ENCODE measurements at regions not wholly inside any gene's neighbourhood (a gene's known extent, or its start where the extent isn't known, plus 50 kb on each side); places are given as distances from the start of the nearest gene placed in this dataset.
"Not testable (repeated sequence)": the region's sequence is repeated elsewhere in the genome, so short reads cannot be mapped to it uniquely, and the experiment has no call there.

DNA sequence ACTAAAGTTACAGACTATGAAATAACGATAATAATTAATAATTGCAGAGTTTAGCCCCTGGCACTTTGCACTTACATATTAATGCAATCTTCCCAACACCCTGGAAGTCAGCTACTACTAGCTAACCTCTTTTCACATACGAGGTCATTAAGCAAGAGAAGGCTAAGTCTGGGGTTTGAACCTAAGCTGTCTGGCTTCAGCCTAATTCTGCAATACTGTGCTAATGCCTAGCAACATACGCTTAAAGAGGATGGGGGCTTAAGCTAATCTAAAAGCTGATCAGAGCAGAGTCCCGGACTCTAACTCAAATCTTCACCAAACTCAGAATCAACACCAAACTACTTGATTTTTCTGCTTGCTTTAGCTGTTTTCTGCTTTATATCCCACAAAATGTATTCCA lies 168.7 kb upstream of the GNAI1 start:
- in situ Hi-C loops (cut with HindIII; ENCODE audit: low sequenced_read_pairs), result no loop called here

DNA sequence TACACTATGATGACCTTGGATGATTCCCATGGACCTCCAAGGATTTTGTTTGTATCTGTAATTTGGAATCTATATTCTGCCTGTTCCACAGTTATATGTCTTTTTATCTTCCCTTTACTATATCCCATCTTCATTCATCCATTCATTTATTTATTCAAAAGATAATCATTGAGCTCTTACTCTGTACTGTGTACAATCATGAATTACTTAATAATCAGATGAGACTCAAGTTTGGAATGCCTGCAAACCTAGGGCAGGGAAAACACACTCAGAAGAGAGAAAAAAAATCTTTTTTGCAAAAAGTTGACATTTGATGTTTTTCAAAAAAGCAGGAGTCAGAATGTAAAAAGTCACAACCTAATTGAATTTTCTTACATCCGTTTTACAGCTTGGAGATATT lies 170.2 kb upstream of the GNAI1 start:
- in situ Hi-C loops (cut with HindIII; ENCODE audit: low sequenced_read_pairs), result no loop called here

DNA sequence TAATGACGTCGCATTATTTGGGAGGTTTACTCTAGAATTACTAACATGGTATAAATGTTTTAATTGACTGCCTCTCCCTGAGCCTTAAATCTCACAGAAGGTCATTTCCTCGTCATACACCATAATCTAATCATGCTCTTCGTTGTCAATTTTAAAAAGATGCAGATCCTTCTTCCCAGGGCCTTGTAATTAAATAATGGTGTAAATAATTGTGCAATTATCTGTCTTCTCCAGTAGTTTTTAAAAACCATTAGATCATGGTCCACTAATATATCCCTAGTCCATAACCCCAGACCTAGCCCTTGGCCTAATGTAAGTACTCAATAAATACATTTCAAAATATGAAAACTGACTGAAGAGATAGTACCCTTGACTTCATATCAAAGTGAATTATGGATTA lies 181.5 kb upstream of the GNAI1 start:
- in situ Hi-C loops (cut with HindIII; ENCODE audit: low sequenced_read_pairs), result no loop called here

DNA sequence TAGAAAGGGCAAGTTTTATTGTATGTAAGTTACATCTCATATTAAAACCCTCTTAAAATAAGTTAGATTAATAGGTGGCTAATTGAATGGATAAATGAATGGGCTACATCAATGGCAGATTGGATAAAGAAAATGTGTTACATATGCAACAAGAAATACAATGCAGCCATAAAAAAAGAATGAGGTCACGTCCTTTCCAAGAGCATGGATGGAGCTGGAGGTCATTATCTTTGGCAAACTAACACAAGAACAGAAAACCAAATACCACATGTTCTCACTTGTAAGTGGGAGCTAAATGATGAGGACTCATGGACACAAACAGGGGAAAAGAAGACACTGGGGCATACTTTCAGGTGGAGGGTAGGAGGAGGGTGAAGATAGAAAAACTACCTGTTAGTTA lies 182.2 kb upstream of the GNAI1 start:
- in situ Hi-C loops (cut with HindIII; ENCODE audit: low sequenced_read_pairs), result no loop called here

DNA sequence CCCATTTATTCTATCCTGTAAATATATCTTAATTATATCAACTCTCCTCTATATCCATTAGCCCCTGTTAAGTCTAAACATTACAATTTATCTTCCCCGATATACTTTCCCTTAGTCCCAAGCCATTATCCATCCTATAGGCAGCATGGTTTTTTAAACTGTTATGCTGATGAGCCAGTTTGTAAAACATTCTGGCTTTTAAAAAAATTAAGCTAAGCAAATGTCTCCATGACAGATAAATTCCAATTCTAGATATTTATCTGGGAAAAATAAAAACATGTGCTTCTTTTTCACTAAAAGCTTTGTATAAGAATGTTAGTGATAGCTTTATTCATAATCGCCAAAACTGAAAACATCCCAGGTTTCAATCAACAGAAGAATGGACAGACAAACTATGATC lies 183.2 kb upstream of the GNAI1 start:
- in situ Hi-C loops (cut with HindIII; ENCODE audit: low sequenced_read_pairs), result no loop called here

DNA sequence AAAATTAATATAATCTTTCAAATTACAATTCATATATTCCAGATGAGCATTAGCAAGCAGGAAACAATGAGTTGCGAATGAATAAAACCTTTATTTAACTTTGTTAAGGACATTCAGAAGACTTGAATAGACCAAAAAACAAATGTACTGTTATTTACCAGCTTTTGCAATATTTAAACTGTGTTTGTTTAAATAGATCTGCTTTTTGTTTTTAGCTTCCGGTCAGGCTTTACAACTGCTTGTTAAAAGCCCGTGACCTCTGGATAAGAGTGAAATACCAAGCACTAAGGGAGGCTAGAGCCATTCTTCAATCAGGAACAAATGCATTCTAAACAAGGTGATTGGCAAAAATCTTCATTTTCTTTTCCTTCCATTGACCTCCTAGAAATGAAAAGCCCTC lies 184.9 kb upstream of the GNAI1 start:
- in situ Hi-C loops (cut with HindIII; ENCODE audit: low sequenced_read_pairs), result no loop called here

DNA sequence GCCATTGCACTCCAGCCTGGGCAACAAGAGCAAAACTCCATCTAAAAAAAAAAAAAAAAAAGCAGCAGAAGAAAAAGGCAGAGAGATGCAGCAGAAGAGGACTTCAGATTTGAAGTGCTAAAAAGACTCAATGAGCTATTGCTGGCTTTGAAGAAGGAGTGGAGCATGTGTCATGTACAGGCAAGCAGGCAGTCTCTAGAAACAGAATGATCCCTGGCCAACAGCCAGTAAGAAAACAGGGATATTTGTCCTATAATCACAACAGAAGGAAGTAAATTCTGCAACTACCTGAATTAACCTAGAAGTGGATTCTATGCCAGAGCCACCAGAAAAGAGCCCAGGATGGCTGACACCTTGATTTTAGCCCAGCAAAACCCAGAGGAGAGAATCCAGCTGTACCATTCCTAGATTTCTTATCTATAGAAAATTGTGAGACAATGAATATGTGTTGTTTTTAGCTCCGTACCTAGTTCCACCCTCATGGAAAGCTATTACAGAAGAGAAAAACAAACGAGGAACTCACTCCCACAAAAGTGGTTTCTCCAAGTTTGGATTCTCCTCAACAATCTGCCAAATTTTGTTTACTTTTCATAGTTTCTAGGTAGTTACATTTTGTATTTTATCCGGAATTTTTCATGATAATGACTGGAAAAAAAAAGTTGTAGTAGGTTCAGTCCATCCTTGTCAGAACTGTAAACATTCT lies 198.2 kb upstream of the GNAI1 start:
- in situ Hi-C loops (cut with HindIII; ENCODE audit: low sequenced_read_pairs), result no loop called here

DNA sequence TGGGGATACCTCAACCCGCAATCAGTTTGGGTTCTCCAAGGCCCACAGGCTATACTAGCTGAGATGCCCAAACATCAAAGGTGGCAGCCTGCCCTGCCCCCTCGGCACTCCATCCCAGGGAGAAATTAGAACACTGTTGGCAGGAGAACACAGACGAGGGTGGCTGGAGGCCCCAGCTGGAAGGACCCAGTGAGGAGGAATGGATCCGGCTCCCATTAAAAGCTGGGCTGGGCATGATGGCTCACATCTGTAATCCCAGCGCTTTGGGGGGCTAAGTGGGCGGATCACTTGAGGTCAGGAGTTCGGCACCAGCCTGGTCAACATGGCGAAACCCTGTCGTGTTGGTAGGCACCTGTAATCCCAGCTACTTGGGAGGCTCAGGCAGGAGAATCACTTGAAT lies 199.9 kb upstream of the GNAI1 start:
- in situ Hi-C loops (cut with HindIII; ENCODE audit: low sequenced_read_pairs), result no loop called here

DNA sequence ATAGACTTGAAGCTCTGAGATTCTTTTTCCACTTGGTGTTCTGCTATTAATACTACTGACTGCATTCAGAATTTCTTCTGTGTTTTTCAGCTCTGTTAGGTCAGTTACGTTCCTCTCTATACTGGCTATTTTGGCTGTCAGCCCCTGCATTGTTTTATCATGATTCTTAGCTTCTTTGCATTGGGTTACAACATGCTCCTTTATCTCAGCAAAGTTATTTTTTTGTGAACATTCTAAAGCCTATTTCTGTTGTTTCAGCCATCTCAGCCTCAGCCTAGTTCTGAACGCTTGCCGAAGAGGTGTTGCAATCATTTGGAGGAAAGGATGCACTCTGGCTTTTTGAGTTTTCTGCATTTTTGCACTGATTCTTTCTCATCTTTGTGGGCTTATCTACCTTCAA lies 201.5 kb upstream of the GNAI1 start:
- in situ Hi-C loops (cut with HindIII; ENCODE audit: low sequenced_read_pairs), result no loop called here

DNA sequence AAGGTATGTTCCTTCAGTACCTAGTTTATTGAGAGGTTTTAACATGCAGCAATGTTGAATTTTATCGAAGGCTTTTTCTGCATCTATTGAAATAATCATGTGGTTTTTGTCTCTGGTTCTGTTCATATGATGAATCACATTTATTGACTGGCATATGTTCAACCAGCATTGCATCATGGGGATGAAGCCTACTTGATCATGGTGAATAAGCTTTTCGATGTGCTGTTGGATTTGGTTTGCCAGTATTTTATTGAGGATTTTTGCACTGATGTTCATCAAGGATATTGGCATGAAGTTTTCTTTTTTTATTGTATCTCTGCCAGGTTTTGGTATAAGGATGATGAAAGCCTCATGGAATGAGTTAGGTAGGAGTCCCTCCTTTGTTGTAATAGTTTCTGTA lies 204.0 kb upstream of the GNAI1 start:
- in situ Hi-C loops (cut with HindIII; ENCODE audit: low sequenced_read_pairs), result no loop called here

DNA sequence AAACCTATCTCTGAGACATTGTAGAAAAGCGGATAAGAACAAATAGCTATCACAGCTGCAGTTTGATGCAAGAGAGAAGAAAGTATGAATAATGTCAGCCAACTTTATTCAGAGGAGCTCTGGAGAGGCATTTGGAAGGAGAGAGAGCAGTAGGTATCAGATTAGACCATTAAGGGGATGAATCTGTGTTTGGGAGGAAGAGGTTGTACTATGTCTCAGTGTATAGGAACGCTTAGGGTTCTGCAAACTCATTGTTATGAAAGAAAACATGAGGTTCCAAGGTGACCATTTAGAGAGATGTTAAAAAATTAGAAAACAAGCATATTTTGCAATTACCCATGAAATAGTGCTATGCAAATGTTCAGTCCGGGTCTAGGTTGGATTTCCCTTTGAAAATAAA lies 207.5 kb upstream of the GNAI1 start:
- in situ Hi-C loops (cut with HindIII; ENCODE audit: low sequenced_read_pairs), result no loop called here

DNA sequence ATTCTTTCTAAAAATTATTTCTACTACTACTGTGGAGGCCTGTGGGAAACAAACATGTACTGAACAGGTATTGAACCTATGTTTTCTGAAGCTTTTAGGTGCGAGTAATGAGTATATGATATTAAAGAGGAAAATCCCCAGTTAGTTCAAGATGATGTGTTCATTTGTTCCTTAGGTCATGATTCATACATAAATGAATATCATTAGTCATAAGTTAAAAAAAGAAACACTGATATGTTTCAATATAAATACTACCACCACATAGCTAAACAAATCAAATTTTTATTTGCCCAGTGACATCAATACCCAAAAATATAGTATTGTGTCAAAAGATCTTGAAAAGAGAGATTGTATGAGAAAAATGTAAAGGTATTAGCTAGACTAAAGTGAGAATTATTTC lies 210.7 kb upstream of the GNAI1 start:
- in situ Hi-C loops (cut with HindIII; ENCODE audit: low sequenced_read_pairs), result no loop called here

DNA sequence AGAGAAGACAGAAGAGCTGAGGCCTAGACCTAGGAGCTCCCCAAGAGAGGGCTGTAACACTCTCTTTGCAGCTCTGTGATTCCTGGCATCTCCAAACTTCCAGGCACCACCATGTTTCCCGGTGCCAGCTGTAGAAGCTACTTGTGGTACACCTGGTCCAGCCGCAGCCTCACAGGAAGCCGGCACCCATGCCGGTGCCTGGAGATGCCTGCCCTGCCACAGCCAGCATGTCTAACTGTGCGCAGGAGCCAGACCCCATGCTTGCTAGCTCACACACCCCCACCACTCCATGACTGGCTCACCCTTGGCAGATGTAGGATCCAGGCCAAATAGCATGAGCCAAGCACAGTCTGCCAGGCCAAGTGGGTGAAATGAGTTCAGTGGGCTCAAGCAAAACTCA lies 211.7 kb upstream of the GNAI1 start:
- in situ Hi-C loops (cut with HindIII; ENCODE audit: low sequenced_read_pairs), result no loop called here

DNA sequence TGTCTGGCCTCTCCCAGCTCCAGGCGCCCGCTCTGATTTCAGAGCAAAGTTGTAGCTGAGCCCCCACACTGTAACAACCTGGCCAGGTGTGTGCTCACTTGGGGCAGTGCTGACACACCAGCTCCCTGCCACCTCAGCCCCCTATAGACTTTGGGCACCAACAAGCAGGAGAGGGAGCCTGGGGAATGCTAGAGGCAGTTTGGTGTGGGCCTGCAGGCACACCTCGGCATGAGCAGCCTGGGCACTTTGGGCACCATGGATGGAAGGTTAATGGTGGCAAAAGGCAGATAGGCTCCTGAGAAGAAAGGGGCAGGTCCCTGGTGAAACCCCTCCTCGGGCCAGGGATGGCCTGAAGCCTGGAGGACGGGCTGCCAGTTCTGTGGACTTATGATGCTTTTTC lies 212.7 kb upstream of the GNAI1 start:
- in situ Hi-C loops (cut with HindIII; ENCODE audit: low sequenced_read_pairs), result no loop called here

DNA sequence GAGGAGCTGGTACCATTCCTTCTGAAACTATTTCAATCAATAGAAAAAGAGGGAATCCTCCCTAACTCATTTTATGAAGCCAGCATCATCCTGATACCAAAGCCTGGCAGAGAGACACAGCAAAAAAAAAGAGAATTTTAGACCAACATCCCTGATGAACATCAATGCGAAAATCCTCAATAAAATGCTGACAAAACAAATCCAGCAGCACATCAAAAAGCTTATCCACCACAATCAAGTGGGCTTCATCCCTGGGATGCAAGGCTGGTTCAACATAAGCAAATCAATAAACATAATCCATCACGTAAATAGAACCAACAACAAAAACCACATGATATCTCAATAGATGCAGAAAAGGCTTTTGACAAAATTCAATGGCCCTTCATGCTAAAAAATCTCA lies 216.0 kb upstream of the GNAI1 start:
- in situ Hi-C loops (cut with HindIII; ENCODE audit: low sequenced_read_pairs), result not testable (repeated sequence)

DNA sequence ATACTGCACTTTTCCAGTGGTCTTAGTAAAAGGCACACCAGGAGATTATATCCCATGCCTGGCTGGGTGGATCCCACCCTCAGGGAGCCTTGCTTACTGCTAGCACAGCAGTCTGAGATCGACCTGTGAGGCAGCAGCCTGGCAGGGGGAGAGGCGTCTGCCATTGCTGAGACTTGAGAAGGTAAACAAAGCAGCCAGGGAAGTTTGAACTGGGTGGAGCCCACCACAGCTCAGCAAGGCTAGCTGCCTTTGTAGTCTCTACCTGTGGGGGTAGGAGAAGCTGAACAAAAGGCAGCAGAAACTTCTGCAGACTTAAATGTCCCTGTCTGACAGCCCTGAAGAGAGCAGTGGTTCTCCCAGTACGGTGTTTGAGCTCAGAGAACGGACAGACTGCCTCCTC lies 219.3 kb upstream of the GNAI1 start:
- in situ Hi-C loops (cut with HindIII; ENCODE audit: low sequenced_read_pairs), result not testable (repeated sequence)

DNA sequence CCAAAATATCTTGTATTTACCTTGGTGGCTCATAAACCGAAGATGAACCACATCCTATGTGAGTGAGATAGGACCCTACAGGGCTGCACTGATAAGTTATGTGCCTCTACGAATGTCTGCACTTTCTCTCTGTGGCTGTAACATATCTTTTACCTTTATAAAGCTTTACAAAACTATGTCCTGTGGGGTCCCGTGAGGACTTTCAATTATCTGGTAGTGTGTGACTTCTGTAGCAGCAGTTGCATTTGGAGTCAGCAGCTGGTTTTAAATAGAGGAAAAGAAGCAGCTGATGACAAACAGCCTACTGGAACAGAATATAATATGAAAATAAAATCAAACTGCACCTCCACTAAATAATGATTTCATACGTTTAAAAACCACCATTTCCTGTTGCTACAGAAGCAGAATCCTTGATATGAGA lies 222.4 kb upstream of the GNAI1 start:
- in situ Hi-C loops (cut with HindIII; ENCODE audit: low sequenced_read_pairs), result no loop called here

DNA sequence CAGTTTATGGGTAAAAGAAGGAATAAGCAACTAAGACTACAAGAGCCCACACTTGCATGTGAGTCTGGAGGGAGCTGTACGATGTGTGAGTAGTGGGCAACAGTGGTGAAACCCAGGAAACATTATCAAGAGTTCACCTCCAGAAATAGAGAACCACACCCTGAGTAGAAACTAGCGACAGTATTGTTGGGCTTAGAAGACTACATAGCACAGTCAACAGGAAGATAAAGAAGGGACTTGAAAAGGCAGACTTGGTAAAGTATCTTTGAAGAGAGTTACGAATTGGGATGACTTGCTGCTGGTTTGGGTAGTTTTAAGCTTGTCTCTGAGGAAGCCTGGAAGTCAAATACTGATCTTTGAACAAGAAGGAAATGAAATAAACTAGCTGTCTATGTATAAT lies 223.2 kb upstream of the GNAI1 start:
- in situ Hi-C loops (cut with HindIII; ENCODE audit: low sequenced_read_pairs), result no loop called here

DNA sequence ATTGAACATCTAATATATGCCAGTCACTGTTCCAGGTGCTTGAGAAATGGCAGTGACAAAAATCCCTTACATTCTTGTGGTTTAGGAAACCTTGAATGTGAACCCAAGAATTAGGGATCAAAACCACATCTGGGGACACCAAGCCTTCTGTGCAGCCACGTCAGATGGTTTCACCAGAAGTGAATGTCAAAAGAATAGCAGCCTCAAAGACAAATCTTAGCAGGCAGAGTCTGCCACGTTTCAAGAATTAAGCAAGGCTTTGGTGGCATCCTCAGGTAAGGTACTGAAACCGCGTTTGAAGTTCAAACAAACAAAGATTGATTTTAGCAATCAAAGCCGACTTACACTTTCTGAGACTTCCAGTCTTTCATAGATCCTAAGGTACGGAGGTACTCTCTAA lies 225.5 kb upstream of the GNAI1 start:
- in situ Hi-C loops (cut with HindIII; ENCODE audit: low sequenced_read_pairs), result no loop called here

DNA sequence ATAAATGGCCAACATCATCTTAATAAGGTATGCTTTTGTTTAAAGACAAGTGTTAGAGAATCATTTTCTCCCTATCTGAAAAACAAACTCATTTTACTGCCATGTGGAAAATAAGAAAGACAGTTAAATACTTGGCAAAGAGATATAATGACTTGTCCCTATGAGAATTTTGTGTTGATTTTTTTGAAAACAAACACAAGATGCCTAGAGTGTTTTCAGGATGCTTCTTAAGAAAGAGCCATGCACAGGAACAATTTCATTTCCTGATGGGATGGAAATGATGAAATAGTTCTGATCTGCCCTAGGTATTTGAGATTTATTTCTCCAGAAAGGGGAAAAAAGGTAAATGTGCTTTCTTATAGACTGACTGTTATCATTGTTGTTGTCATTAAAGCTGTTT lies 237.5 kb upstream of the GNAI1 start:
- in situ Hi-C loops (cut with HindIII; ENCODE audit: low sequenced_read_pairs), result no loop called here

DNA sequence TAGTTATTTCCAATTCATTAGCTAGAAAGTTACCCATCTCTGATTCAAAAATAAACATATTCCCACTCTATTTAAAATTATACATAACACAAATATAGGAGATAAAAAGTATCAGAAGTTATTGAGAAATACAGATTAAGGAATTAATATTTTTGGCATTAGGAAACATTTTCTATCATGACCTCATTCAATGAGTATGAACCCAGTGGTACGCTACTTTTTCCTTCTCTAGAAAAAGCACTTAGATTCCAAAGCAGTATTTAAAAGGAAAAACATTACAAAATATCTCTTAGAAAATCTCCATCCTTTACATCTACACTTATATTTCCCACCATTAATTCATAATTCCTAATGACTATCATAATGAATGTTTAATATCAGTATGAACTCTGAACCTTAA lies 240.6 kb upstream of the GNAI1 start:
- in situ Hi-C loops (cut with HindIII; ENCODE audit: low sequenced_read_pairs), result no loop called here

DNA sequence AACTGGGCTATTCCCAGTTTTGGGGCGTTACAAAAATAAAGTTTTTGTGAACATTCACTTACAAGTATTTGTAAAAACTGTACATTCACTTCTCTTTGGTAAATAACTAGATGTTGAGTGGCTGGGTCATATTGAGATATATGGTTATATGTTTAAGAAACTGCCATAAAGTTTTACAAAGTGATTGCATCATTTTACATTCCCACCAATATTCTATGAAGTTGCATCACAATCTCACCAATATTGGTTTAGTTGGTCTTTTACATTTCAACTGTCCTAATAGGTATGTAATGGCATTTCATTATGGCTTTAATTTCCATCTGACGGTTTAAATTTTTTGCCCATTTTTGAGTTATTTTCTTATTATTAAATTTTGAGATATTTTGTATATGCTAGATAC lies 251.7 kb upstream of the GNAI1 start:
- in situ Hi-C loops (cut with HindIII; ENCODE audit: low sequenced_read_pairs), result no loop called here

DNA sequence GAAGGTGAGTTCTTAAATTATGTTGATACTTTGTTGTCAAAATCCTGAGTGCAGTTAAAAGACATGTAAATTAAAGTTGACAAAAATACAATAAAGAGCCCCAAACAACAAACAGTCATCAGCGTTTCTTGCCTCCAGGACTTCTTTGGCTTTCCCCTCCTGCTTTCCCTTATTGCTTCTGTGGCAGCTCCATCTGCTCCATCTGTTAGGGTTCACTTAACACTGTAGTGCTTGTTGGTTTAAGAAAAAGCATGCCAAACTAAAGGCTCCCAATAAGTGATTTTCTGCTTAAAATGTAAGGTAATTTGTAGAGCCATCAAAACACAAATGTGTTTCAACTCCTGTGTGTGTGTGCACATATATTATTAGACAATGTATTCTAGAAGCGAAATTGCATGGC lies 254.3 kb upstream of the GNAI1 start:
- in situ Hi-C loops (cut with HindIII; ENCODE audit: low sequenced_read_pairs), result no loop called here

All from endothelial cell of hepatic sinusoid (primary cell).